Effector CD4-positive, alpha-beta T cell (primary cell): ENCODE measurements at regions not wholly inside any gene's neighbourhood (a gene's known extent, or its start where the extent isn't known, plus 50 kb on each side); places are given as distances from the start of the nearest gene placed in this dataset.

Source experiments
- DNase-seq: peaks from one replicate; pipeline ENCODE4 v3.0.0-alpha.2; 2020

GRCh38 chr4:66923081-66923865 is 622.0 kb downstream of the CENPC start:
- no peak for DNase-seq

- no peak for DNase-seq
Observed at GRCh38 chr4:66921433-66921832, 623.9 kb downstream of the CENPC start.

- DNase-seq = no peak
Observed at GRCh38 chr4:66920514-66920913, 624.8 kb downstream of the CENPC start.

GRCh38 chr4:66911880-66912279 is 633.4 kb downstream of the CENPC start:
- no peak for DNase-seq

GRCh38 chr4:66906314-66906713 is 639.0 kb downstream of the CENPC start:
- DNase-seq = no peak

- DNase-seq = no peak
Observed at GRCh38 chr4:66899422-66900065, 645.8 kb downstream of the CENPC start.

GRCh38 chr4:66893807-66894206 is 651.5 kb downstream of the CENPC start:
- DNase-seq = no peak

- no peak for DNase-seq
Observed at GRCh38 chr4:66887061-66887460, 658.2 kb downstream of the CENPC start.

- DNase-seq = no peak
Observed at GRCh38 chr4:66885501-66886165, 659.7 kb downstream of the CENPC start.

GRCh38 chr4:66876946-66877345 is 668.4 kb downstream of the CENPC start:
- DNase-seq = no peak

- no peak for DNase-seq
Observed at GRCh38 chr4:66872661-66873060, 672.6 kb downstream of the CENPC start.

GRCh38 chr4:66863481-66863880 is 681.8 kb downstream of the CENPC start:
- no peak for DNase-seq

GRCh38 chr4:66855956-66856355 is 689.3 kb downstream of the CENPC start:
- no peak for DNase-seq

GRCh38 chr4:66853845-66854244 is 691.5 kb downstream of the CENPC start:
- DNase-seq = no peak

- DNase-seq = no peak
Observed at GRCh38 chr4:66852843-66853242, 692.5 kb downstream of the CENPC start.

- no peak for DNase-seq
Observed at GRCh38 chr4:66849596-66849995, 695.7 kb downstream of the CENPC start.

GRCh38 chr4:66842724-66843088 is 702.6 kb downstream of the CENPC start:
- DNase-seq = no peak

- no peak for DNase-seq
Observed at GRCh38 chr4:66842026-66842723, 703.1 kb downstream of the CENPC start.

GRCh38 chr4:66840178-66840577 is 705.1 kb downstream of the CENPC start:
- DNase-seq = no peak

GRCh38 chr4:66837279-66837922 is 707.9 kb downstream of the CENPC start:
- no peak for DNase-seq

- no peak for DNase-seq
Observed at GRCh38 chr4:66829310-66829709, 716.0 kb downstream of the CENPC start.

GRCh38 chr4:66820681-66821080 is 724.6 kb downstream of the CENPC start:
- DNase-seq = no peak

- no peak for DNase-seq
Observed at GRCh38 chr4:66814277-66814676, 731.0 kb downstream of the CENPC start.
